Spleen (tissue), 11 donors: ENCODE measurements at regions not wholly inside any gene's neighbourhood (a gene's known extent, or its start where the extent isn't known, plus 50 kb on each side); places are given as distances from the start of the nearest gene placed in this dataset.

Experiments used
- DNase-seq: peaks from one replicate; pipeline ENCODE4 v3.0.0-alpha.2; 2020
- H3K27ac ChIP-seq, 8 donors: fragments of 200-600 bp; sonication (generic) in 7 of 8; 1 replicate in 4 of 8; 2 replicates in 4 of 8; pipeline versions ENCODE4 v1.5.0 to v1.8.0; 2016 to 2021; ENCODE audit warnings: inconsistent platforms in 4 of 8, mild to moderate bottlenecking in 4 of 8, moderate library complexity in 1 of 8
- H3K27me3 ChIP-seq, 7 donors: fragments of 200-600 bp; sonication (generic) in 6 of 7; replicated peaks in 1 of 7; 1 replicate in 4 of 7; 2 replicates in 3 of 7; pipeline versions ENCODE4 v1.5.0 to v1.8.0; 2016 to 2021; ENCODE audit warnings: inconsistent platforms in 3 of 7, mild to moderate bottlenecking in 1 of 7
- H3K36me3 ChIP-seq, 6 donors: fragments of 200-600 bp; sonication (generic) in 5 of 6; 1 replicate in 4 of 6; 2 replicates in 2 of 6; pipeline versions ENCODE4 v1.5.0 to v1.8.0; 2016 to 2021; ENCODE audit warnings: inconsistent platforms in 2 of 6
- H3K4me1 ChIP-seq, 6 donors: fragments of 200-600 bp; sonication (generic) in 5 of 6; 1 replicate in 3 of 6; 2 replicates in 3 of 6; pipeline versions ENCODE4 v1.5.0 to v1.8.0; 2016 to 2021; ENCODE audit warnings: inconsistent platforms in 3 of 6
- H3K4me3 ChIP-seq, 8 donors: fragments of 200-600 bp; sonication (generic) in 7 of 8; 1 replicate in 4 of 8; 2 replicates in 4 of 8; pipeline versions ENCODE4 v1.5.0 to v1.8.0; 2016 to 2021; ENCODE audit warnings: inconsistent platforms in 4 of 8, mild to moderate bottlenecking in 4 of 8, moderate library complexity in 2 of 8
- H3K9me3 ChIP-seq, 8 donors: fragments of 200-600 bp; sonication (generic) in 7 of 8; 1 replicate in 4 of 8; 2 replicates in 4 of 8; pipeline versions ENCODE4 v1.5.0 to v1.8.0; 2016 to 2021; ENCODE audit warnings: inconsistent platforms in 4 of 8
- POLR2A ChIP-seq, 3 donors: fragments of 450-650 bp; IDR thresholded peaks; one replicate each; pipeline ENCODE4 v1.5.1; 2017; ENCODE audit warnings: antibody characterized with exemption in 3 of 3, mild to moderate bottlenecking in 1 of 3
- POLR2AphosphoS5 ChIP-seq, 3 donors: sonication (generic); formaldehyde crosslinking; IDR thresholded peaks; one replicate each; pipeline ENCODE4 v1.5.1; 2017; ENCODE audit warnings: antibody characterized with exemption in 3 of 3
- WGBS, 5 donors: extraction: QIAGEN DNeasy Blood & Tissue Kit in 3 of 5; methylation state at CpG; one replicate each; pipeline versions ENCODE4 v1.1.5 to v1.1.7; 2013 to 2018; 5-methylcytosine and 5-hydroxymethylcytosine counted together
- intact Hi-C: fragments of 100-400 bp; cut with DNase I; formaldehyde crosslinking; loops from one replicate; pipeline ENCODE4 v1.15.0; 2023; ENCODE audit warnings: low total_unique reads
- TF ChIP-seq, protein P1 (sequence below), 11 experiments: fragments of 200-600 bp in 7 of 11; fragments of 450-650 bp in 4 of 11; sonication (generic) in 4 of 11; IDR thresholded peaks in 8 of 11; conservative IDR thresholded peaks in 3 of 11; 1 replicate in 7 of 11; 2 replicates in 4 of 11; pipeline versions ENCODE4 v1.4.0 to v1.8.0; 2016 to 2021; ENCODE audit warnings: antibody characterized with exemption in 11 of 11, inconsistent platforms in 4 of 11, mild to moderate bottlenecking in 1 of 11
- donor health status: healthy with polysubstance abuse.
- donor health status: DM: no; HTN: no; CAD: no; lungs with moderate emphysema.
- donor health status: DM: no; HTN: no; CAD: no.
- donor health status: Bipolar disorder and iron deficiency.
- donor health status: healthy.
- donor health status: DM: no; HTN: no; CAD: no.
- donor health status: DM: yes; HTN: yes; CAD: no.

DNA sequence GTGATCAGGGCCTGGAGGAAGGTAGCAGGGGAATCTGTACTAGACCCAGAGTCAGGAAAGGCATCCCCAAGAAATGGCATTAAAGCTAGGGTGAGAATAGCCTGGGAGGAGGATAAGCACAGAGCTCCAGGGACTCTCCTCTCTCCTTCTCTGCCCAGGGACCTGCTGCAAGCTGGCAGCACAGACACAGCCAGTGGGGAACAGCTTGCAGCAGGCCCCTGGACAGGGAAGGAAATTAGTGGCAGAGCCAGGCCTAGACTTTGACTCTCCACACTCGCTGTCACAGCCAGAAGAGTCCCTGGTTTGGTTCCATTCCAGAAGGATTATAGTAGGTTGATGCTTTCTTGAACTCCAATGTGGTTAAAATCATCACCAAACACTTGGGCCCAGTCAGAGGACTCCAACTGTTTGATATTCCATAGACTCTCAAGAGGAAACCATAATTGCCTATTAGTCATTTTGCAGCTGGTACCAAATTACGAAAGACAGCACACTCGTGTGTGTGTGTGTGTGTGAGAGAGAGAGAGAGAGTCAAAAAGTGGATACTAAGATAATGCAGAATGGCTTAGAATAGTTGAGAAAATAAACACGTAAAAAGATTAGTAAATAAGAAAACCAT is 95.5 kb upstream of the ATP8B1 start:
- DNase-seq, result no peak
- Histone ChIP-seq H3K4me3 (no peak overlapping the region), H3K9me3 (peaks cover 0 to 3% (median 0%) of the 10 kb centered on the region in 8 donors), H3K27ac (no peak overlapping the region), H3K36me3 (no peaks in the 10 kb centered on the region), H3K4me1 (no peaks in the 10 kb centered on the region), H3K27me3 (no peaks in the 10 kb centered on the region)
- intact Hi-C loops, result no loop called here
- 41 to 76% (median 68%) methylated on average over 4 of the region's 4 CpGs for WGBS, 5 donors
- TF ChIP-seq POLR2A (IDR thresholded peaks at IDR 0.05), result no peak
- TF ChIP-seq, protein P1, sequence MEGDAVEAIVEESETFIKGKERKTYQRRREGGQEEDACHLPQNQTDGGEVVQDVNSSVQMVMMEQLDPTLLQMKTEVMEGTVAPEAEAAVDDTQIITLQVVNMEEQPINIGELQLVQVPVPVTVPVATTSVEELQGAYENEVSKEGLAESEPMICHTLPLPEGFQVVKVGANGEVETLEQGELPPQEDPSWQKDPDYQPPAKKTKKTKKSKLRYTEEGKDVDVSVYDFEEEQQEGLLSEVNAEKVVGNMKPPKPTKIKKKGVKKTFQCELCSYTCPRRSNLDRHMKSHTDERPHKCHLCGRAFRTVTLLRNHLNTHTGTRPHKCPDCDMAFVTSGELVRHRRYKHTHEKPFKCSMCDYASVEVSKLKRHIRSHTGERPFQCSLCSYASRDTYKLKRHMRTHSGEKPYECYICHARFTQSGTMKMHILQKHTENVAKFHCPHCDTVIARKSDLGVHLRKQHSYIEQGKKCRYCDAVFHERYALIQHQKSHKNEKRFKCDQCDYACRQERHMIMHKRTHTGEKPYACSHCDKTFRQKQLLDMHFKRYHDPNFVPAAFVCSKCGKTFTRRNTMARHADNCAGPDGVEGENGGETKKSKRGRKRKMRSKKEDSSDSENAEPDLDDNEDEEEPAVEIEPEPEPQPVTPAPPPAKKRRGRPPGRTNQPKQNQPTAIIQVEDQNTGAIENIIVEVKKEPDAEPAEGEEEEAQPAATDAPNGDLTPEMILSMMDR (IDR thresholded peaks at IDR 0.05 in 8 of 11, conservative IDR thresholded peaks at IDR 0.05 in 3 of 11), result no peak
- no peak for TF ChIP-seq POLR2AphosphoS5 (IDR thresholded peaks at IDR 0.05)

DNA sequence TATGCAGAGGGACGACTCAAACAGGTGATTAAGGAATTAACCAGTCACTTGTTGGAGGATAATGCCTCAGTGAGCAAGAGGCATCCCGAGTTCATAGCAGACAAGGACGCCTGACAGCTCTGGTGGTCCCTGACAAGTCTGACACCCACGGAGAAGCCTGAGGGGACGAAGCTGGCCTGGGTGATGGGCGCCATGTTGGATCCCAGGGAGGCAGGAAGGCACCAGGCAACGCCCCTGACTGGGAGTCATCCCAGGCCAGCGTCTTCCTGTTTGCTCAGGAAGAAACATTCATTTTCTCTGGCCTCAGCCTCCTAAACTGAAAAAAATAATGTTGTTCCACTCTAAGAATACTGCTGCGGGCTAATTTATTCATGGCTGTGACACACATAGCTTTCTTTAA is 92.1 kb upstream of the ATP8B1 start:
- Histone ChIP-seq H3K36me3 (no peaks in the 10 kb centered on the region), H3K4me3 (no peak overlapping the region), H3K9me3 (peaks cover 0 to 12% (median 7%) of the 10 kb centered on the region in 8 donors), H3K27me3 (no peaks in the 10 kb centered on the region), H3K4me1 (no peaks in the 10 kb centered on the region), H3K27ac (no peak overlapping the region)
- WGBS, 5 donors, result 78 to 91% (median 82%) methylated on average over 8 to 9 of the region's 9 CpGs
- TF ChIP-seq, protein P1 (IDR thresholded peaks at IDR 0.05 in 8 of 11, conservative IDR thresholded peaks at IDR 0.05 in 3 of 11), result no peak
- TF ChIP-seq POLR2AphosphoS5 (IDR thresholded peaks at IDR 0.05) (no peak), POLR2A (IDR thresholded peaks at IDR 0.05) (no peak)
- DNase-seq, result no peak
- intact Hi-C loops, result no loop called here

DNA sequence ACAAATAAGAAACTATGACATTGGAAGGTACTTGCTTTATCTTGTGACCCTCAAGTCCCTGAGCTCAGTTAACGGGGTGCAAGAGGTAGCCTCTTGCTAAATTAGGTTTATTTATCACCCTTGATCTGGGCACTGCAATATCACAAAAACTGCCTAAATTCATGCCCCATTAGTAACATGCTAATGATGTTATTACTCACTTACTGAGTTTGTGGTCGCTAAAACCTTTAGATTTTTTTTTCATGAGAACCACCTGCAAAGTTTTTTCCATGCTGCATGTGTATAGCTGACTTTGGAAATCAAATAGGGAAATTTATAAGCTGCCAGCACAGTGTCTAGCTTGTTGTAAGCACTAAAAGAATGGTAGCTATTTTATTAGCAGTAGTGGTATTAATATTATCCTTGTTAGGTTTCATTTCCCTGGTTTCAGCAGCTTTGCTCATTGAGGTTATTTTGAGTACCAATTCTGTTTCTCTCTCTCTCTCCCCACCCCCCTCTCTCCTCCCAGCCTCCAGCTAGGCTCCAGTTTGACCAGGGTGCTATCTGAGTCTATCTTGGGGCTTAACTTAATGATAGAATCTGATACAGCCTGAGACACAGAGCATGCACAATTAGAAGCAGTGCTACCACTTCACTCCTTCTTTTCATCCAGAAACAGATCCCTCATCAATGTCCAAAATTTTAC is 88.7 kb upstream of the ATP8B1 start:
- 49 to 78% (median 72%) methylated on average over 2 of the region's 2 CpGs for WGBS, 5 donors
- Histone ChIP-seq H3K27ac (no peak overlapping the region), H3K4me3 (no peak overlapping the region), H3K27me3 (no peaks in the 10 kb centered on the region), H3K36me3 (no peaks in the 10 kb centered on the region), H3K4me1 (no peaks in the 10 kb centered on the region), H3K9me3 (peaks cover 0 to 32% (median 23%) of the 10 kb centered on the region in 8 donors)
- TF ChIP-seq POLR2AphosphoS5 (IDR thresholded peaks at IDR 0.05) (no peak), POLR2A (IDR thresholded peaks at IDR 0.05) (no peak)
- TF ChIP-seq, protein P1 (IDR thresholded peaks at IDR 0.05 in 8 of 11, conservative IDR thresholded peaks at IDR 0.05 in 3 of 11), result no peak
- DNase-seq, result no peak
- intact Hi-C loops, result no loop called here

DNA sequence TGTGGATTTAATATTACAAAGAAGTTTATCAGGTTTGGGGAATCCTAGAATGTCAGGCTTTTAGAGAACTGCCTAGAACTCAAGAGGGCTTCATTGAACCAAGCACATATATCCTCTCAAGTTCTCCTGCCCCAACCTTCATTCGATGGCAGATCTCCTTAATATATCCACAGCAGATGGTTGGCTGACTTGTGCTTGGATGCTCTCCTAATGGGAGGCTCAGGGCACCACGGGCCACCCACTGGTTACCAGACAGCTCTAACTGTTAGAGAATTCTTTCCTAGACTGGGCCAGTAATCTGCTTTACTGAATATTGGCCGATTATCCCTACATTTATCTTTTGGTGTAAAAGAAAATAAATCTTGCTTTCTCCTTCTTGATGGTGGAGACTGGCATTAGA is 87.2 kb upstream of the ATP8B1 start:
- H3K9me3 ChIP-seq, result peaks cover 0 to 29% (median 23%) of the 10 kb centered on the region in 8 donors
- no peaks in the 10 kb centered on the region for H3K36me3 ChIP-seq
- intact Hi-C loops, result no loop called here
- H3K27ac ChIP-seq, result no peak overlapping the region
- no peak for TF ChIP-seq POLR2AphosphoS5 (IDR thresholded peaks at IDR 0.05)
- no peaks in the 10 kb centered on the region for H3K4me1 ChIP-seq
- 78 to 90% (median 85%) methylated on average over 3 of the region's 3 CpGs for WGBS, 5 donors
- H3K4me3 ChIP-seq, result no peak overlapping the region
- DNase-seq, result no peak
- no peaks in the 10 kb centered on the region for H3K27me3 ChIP-seq
